RWPE1 (cell line): ENCODE measurements at regions not wholly inside any gene's neighbourhood (a gene's known extent, or its start where the extent isn't known, plus 50 kb on each side); places are given as distances from the start of the nearest gene placed in this dataset.

Experiments used
- CTCF ChIA-PET: fragments of 350-600 bp; sonication (Branson Sonifier 250); formaldehyde crosslinking; extraction: SDS; loops from one replicate; lab custom pipeline; 2021; lab: Yijun Ruan, JAX
- POLR2A ChIA-PET: fragments of 400-600 bp; formaldehyde crosslinking; extraction: SDS; loops from one replicate; lab custom pipeline; 2020; ENCODE audit warnings: antibody characterized with exemption; ENCODE audit not compliant: low non-redundant PET; lab: Yijun Ruan, JAX
- DNase-seq: peaks from one replicate; pipeline ENCODE4 v3.0.0; 2012; ENCODE audit warnings: low spot score
- H3K27ac ChIP-seq: fragments of 450-650 bp; 2 replicates; pipeline ENCODE4 v1.5.1; 2017
- TF ChIP-seq, protein P1 (sequence below): fragments of 450-650 bp; conservative IDR thresholded peaks from 2 replicates; pipeline ENCODE4 v1.5.1; 2017; ENCODE audit warnings: low read depth, mild to moderate bottlenecking

DNA sequence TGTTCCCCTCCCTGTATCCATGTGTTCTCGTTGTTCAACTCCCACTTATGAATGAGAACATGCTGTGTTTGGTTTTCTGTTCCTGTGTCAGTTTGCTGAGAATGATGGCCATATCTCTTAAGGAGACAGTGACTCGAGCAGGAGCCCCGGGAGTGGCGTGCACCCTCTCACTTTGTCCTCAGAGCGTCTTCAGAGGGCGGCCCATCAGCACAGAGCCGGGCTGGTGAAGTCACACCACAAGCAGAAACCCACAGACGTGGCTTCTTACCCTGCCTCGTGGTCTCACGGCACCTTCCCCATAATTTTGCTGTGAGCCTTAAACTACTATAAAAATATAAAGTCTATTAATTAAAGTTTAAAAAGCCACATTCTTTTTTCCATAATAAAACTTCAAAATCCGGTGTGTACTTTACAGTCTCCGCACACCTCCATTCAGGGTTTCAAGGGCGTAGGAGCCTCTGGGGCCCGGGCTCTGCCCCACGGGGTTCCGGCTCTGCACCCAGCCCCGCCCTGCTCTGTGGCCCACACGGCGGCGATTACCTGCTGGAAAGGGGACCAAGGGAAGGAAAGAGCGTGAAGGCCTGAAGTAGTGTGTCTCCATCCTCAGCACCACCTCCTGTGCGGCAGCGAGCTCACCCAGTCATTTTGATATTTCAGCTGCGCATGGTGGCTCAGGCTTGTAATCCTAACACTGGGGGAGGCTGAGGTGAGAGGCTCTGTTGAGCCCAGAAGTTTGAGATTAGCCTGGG, 101.3 kb upstream of the SOX1 start:
- CTCF ChIA-PET, result no interaction called here
- TF ChIP-seq, protein P1, sequence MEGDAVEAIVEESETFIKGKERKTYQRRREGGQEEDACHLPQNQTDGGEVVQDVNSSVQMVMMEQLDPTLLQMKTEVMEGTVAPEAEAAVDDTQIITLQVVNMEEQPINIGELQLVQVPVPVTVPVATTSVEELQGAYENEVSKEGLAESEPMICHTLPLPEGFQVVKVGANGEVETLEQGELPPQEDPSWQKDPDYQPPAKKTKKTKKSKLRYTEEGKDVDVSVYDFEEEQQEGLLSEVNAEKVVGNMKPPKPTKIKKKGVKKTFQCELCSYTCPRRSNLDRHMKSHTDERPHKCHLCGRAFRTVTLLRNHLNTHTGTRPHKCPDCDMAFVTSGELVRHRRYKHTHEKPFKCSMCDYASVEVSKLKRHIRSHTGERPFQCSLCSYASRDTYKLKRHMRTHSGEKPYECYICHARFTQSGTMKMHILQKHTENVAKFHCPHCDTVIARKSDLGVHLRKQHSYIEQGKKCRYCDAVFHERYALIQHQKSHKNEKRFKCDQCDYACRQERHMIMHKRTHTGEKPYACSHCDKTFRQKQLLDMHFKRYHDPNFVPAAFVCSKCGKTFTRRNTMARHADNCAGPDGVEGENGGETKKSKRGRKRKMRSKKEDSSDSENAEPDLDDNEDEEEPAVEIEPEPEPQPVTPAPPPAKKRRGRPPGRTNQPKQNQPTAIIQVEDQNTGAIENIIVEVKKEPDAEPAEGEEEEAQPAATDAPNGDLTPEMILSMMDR, result no peak
- H3K27ac ChIP-seq, result no peak overlapping the region
- no peak for DNase-seq
- POLR2A ChIA-PET, result no interaction called here

- TF ChIP-seq, protein P1, result no peak
- DNase-seq, result no peak
- ChIA-PET POLR2A (no interaction called here), CTCF (interaction anchor here (0.5 to 0.6 kb wide), 3 partner anchors 715 to 910 kb away, joined by 3 read pairs; no protein-coding TSS in a partner anchor)
- no peak overlapping the region for H3K27ac ChIP-seq
Observed at GRCh38 chr13:111966933-111967332, 100.0 kb upstream of the SOX1 start.

DNA sequence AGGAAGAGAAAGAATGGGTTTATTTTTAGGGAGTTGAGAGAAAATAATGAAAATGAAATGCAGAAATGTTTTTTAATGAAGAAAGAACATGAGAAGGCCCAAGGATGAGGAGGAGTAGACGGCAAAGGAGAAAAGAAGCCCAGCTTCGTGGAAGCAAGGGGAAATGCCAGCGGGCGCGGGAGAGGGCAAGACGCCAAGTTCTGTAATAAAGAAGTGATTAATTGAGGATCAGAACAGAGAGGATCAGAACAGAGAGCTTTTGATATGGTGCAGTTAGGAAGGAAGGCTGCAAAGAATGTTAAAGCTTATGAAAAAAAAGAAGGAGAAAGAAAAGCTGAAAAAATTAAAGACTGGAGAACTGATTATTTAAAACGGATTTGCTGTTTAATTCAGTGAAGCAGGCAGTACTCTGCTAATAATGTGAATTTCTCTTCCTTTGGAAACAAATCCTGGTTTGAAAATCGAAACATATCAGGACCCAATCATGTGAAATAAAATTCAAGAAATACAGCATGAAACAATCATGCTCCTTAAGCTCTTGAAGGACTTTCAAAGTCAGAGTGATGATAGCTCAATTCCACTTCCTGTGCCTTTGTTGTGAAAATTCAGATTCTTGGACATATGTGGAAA, 99.3 kb upstream of the SOX1 start:
- ChIA-PET POLR2A (no interaction called here), CTCF (interaction anchor here (0.6 kb wide), 1 partner anchor 716 kb away, joined by 3 read pairs; no protein-coding TSS in a partner anchor)
- no peak for DNase-seq
- no peak overlapping the region for H3K27ac ChIP-seq
- TF ChIP-seq, protein P1, result no peak

- no peak overlapping the region for H3K27ac ChIP-seq
- TF ChIP-seq, protein P1, result no peak
- CTCF ChIA-PET, result no interaction called here
- no peak for DNase-seq
- POLR2A ChIA-PET, result no interaction called here
Observed at GRCh38 chr13:111968336-111969010, 98.5 kb upstream of the SOX1 start.

- no peak for DNase-seq
- ChIA-PET CTCF (no interaction called here), POLR2A (no interaction called here)
- H3K27ac ChIP-seq, result no peak overlapping the region
- TF ChIP-seq, protein P1, result no peak
Observed at GRCh38 chr13:111969551-111970135, 97.3 kb upstream of the SOX1 start.
